MM.1S (cell line): ENCODE measurements at regions not wholly inside any gene's neighbourhood (a gene's known extent, or its start where the extent isn't known, plus 50 kb on each side); places are given as distances from the start of the nearest gene placed in this dataset.
"Not testable (repeated sequence)": the region's sequence is repeated elsewhere in the genome, so short reads cannot be mapped to it uniquely, and the experiment has no call there.

Experiments
- DNase-seq: peaks from one replicate; pipeline ENCODE4 v3.0.0-alpha.2; 2015
- H2AFZ ChIP-seq: fragments of 300-600 bp; sonication (generic); 2 replicates; pipeline ENCODE4 v1.6.0; 2016; ENCODE audit warnings: antibody characterized with exemption, low read length
- H3F3A ChIP-seq: fragments of 300-600 bp; sonication (generic); 2 replicates; pipeline ENCODE4 v1.6.1; 2016; ENCODE audit warnings: mild to moderate bottlenecking, antibody characterized with exemption, low read length, moderate library complexity, mixed read lengths; ENCODE audit not compliant: insufficient read depth
- H3K27ac ChIP-seq: fragments of 300-600 bp; sonication (generic); 2 replicates; pipeline ENCODE4 v1.5.1; 2016; ENCODE audit warnings: mild to moderate bottlenecking, low read length
- H3K27me3 ChIP-seq: fragments of 300-600 bp; sonication (generic); replicated peaks from 2 replicates; pipeline ENCODE4 v1.6.0; 2016; ENCODE audit warnings: low read length; ENCODE audit not compliant: insufficient read depth
- H3K36me3 ChIP-seq: fragments of 300-600 bp; sonication (generic); replicated peaks from 2 replicates; pipeline ENCODE4 v1.6.1; 2016; ENCODE audit warnings: mild to moderate bottlenecking, low read length, mixed read lengths; ENCODE audit not compliant: insufficient read depth
- H3K4me1 ChIP-seq: fragments of 300-600 bp; sonication (generic); 2 replicates; pipeline ENCODE4 v1.6.1; 2016; ENCODE audit warnings: low read length, mixed read lengths
- H3K4me2 ChIP-seq: fragments of 300-600 bp; sonication (generic); 2 replicates; pipeline ENCODE4 v1.6.0; 2016; ENCODE audit warnings: low read depth, low read length
- H3K4me3 ChIP-seq: fragments of 300-600 bp; sonication (generic); 2 replicates; pipeline ENCODE4 v1.5.1; 2016; ENCODE audit warnings: low read length, mixed read lengths
- H3K79me2 ChIP-seq: fragments of 300-600 bp; sonication (generic); 2 replicates; pipeline ENCODE4 v1.6.1; 2016; ENCODE audit warnings: mixed run types, low read length, mixed read lengths
- H3K9ac ChIP-seq: fragments of 300-600 bp; sonication (generic); 2 replicates; pipeline ENCODE4 v1.6.1; 2016; ENCODE audit warnings: low read length, mixed read lengths
- H3K9me2 ChIP-seq: fragments of 300-600 bp; sonication (generic); replicated peaks from 2 replicates; pipeline ENCODE4 v1.6.1; 2016; ENCODE audit warnings: mild to moderate bottlenecking, low read length, mixed read lengths; ENCODE audit not compliant: insufficient read depth
- H3K9me3 ChIP-seq: fragments of 300-600 bp; sonication (generic); replicated peaks from 2 replicates; pipeline ENCODE4 v1.6.1; 2016; ENCODE audit warnings: mild to moderate bottlenecking, low read length, mixed read lengths; ENCODE audit not compliant: insufficient read depth
- H4K20me1 ChIP-seq: fragments of 300-600 bp; sonication (generic); 2 replicates; pipeline ENCODE4 v1.6.1; 2016; ENCODE audit warnings: mild to moderate bottlenecking, low read length, moderate library complexity, mixed read lengths; ENCODE audit not compliant: insufficient read depth
- CTCF ChIP-seq: fragments of 300-600 bp; sonication (generic); IDR thresholded peaks from 2 replicates; pipeline ENCODE4 v1.5.1; 2016; ENCODE audit warnings: antibody characterized with exemption, low read length, mixed read lengths

- peak overlapping the region; percentile 65 for H3K4me2 ChIP-seq
- H4K20me1 ChIP-seq: peaks cover 29% of the 10 kb centered on the region
- H2AFZ ChIP-seq, H3K9me3 ChIP-seq, H3K36me3 ChIP-seq, H3K27me3 ChIP-seq, H3K9me2 ChIP-seq: not testable (repeated sequence)
- H3K9ac ChIP-seq: peak overlapping the region; percentile 35; the same call in 1 of the 2 replicates
- DNase-seq: peak; percentile 94
- H3K79me2 ChIP-seq: peaks cover 86% of the 10 kb centered on the region
- peak; percentile 28 for TF ChIP-seq CTCF
- peaks cover 18% of the 10 kb centered on the region for H3K4me1 ChIP-seq
- H3K4me3 ChIP-seq: peak overlapping the region; percentile 40
- H3F3A ChIP-seq: peaks cover 43% of the 10 kb centered on the region
- peak overlapping the region; percentile 55; the same call in 1 of the 2 replicates for H3K27ac ChIP-seq
Measured at GRCh38 chr16:21506857-21507456, 92.4 kb upstream of the METTL9 start.

GRCh38 chr16:21507631-21508305 lies 91.6 kb upstream of the METTL9 start:
- Histone ChIP-seq H3K9ac (peak overlapping the region; percentile 35; the same call in 1 of the 2 replicates), H3K4me2 (peak overlapping the region; percentile 65; the same call in 1 of the 2 replicates), H3K4me3 (peak overlapping the region; percentile 40), H4K20me1 (peaks cover 37% of the 10 kb centered on the region), H3K79me2 (peaks cover 94% of the 10 kb centered on the region), H3K4me1 (peaks cover 18% of the 10 kb centered on the region), H3F3A (peaks cover 37% of the 10 kb centered on the region), H3K27ac (peak overlapping the region; percentile 55; the same call in 1 of the 2 replicates)
- not testable (repeated sequence) for DNase-seq, H3K36me3 ChIP-seq, H3K9me3 ChIP-seq, H2AFZ ChIP-seq, H3K9me2 ChIP-seq, H3K27me3 ChIP-seq

- peak overlapping the region; percentile 65; the same call in 1 of the 2 replicates for H3K4me2 ChIP-seq
- DNase-seq, H3K9ac ChIP-seq: not testable (repeated sequence)
Measured at GRCh38 chr16:21508661-21509436, 90.5 kb upstream of the METTL9 start.

GRCh38 chr16:21509437-21510086 lies 89.8 kb upstream of the METTL9 start:
- H2AFZ ChIP-seq, H3K4me2 ChIP-seq, H3K9me2 ChIP-seq, DNase-seq, H3K9me3 ChIP-seq, H3K36me3 ChIP-seq, H3K27ac ChIP-seq, H3K4me3 ChIP-seq, H3K9ac ChIP-seq, H3K27me3 ChIP-seq: not testable (repeated sequence)
- Histone ChIP-seq H3K4me1 (peaks cover 16% of the 10 kb centered on the region), H3K79me2 (peaks cover 94% of the 10 kb centered on the region), H4K20me1 (peaks cover 46% of the 10 kb centered on the region), H3F3A (peaks cover 26% of the 10 kb centered on the region)

More at GRCh38 chr16:21508661-21509436, 90.5 kb upstream of the METTL9 start:
- not testable (repeated sequence) for H3K36me3 ChIP-seq, H3K27ac ChIP-seq, H2AFZ ChIP-seq, H3K4me3 ChIP-seq, H3K9me2 ChIP-seq, H3K9me3 ChIP-seq, H3K27me3 ChIP-seq
- peaks cover 94% of the 10 kb centered on the region for H3K79me2 ChIP-seq
- H3F3A ChIP-seq: peaks cover 27% of the 10 kb centered on the region
- peaks cover 45% of the 10 kb centered on the region for H4K20me1 ChIP-seq
- peaks cover 16% of the 10 kb centered on the region for H3K4me1 ChIP-seq

GRCh38 chr16:21510869-21511255 lies 88.5 kb upstream of the METTL9 start:
- not testable (repeated sequence) for H3K27me3 ChIP-seq, DNase-seq, H3K4me2 ChIP-seq, H3K4me3 ChIP-seq, H3K36me3 ChIP-seq, H3K9me2 ChIP-seq, H3K27ac ChIP-seq, H2AFZ ChIP-seq, H3K9me3 ChIP-seq, H3K9ac ChIP-seq
- peaks cover 16% of the 10 kb centered on the region for H3K4me1 ChIP-seq
- H3K79me2 ChIP-seq: peaks cover 97% of the 10 kb centered on the region
- peaks cover 46% of the 10 kb centered on the region for H4K20me1 ChIP-seq
- peaks cover 26% of the 10 kb centered on the region for H3F3A ChIP-seq

- peaks cover 46% of the 10 kb centered on the region for H4K20me1 ChIP-seq
Measured at GRCh38 chr16:21511315-21512210, 87.8 kb upstream of the METTL9 start.

More at GRCh38 chr16:21511315-21512210, 87.8 kb upstream of the METTL9 start:
- not testable (repeated sequence) for H3K36me3 ChIP-seq, H3K4me3 ChIP-seq, H3K9me2 ChIP-seq, H3K4me2 ChIP-seq, H3K9ac ChIP-seq, H3K27ac ChIP-seq, H3K9me3 ChIP-seq, H3K27me3 ChIP-seq, DNase-seq, H2AFZ ChIP-seq
- Histone ChIP-seq H3K79me2 (peaks cover 97% of the 10 kb centered on the region), H3F3A (peaks cover 23% of the 10 kb centered on the region), H3K4me1 (peaks cover 13% of the 10 kb centered on the region)
